ENCODE measurements at regions not wholly inside any gene's neighbourhood (a gene's known extent, or its start where the extent isn't known, plus 50 kb on each side); places are given as distances from the start of the nearest gene placed in this dataset.

- DNase-seq = no peak
These were observed 176.5 kb upstream of the PLXNA2 start for GRCh38 chr1:208420696-208421095.

- no peak for DNase-seq
These were observed 177.3 kb upstream of the PLXNA2 start for GRCh38 chr1:208421486-208421885.

- DNase-seq = no peak
These were observed 179.3 kb upstream of the PLXNA2 start for GRCh38 chr1:208423526-208423925.

GRCh38 chr1:208425096-208425495 is 180.9 kb upstream of the PLXNA2 start:
- no peak for DNase-seq

- no peak for DNase-seq
These were observed 186.0 kb upstream of the PLXNA2 start for GRCh38 chr1:208430220-208430619.

- DNase-seq = no peak
These were observed 187.5 kb upstream of the PLXNA2 start for GRCh38 chr1:208431721-208432120.

- DNase-seq = no peak
These were observed 188.2 kb upstream of the PLXNA2 start for GRCh38 chr1:208432346-208432745.

GRCh38 chr1:208433086-208433485 is 188.9 kb upstream of the PLXNA2 start:
- DNase-seq = no peak

- DNase-seq = no peak
These were observed 189.8 kb upstream of the PLXNA2 start for GRCh38 chr1:208433971-208434370.

- peak in 1 of 5 donors; percentile 35 for DNase-seq
These were observed 193.2 kb upstream of the PLXNA2 start for GRCh38 chr1:208437401-208437800.

GRCh38 chr1:208438112-208438699 is 194.0 kb upstream of the PLXNA2 start:
- no peak for DNase-seq

GRCh38 chr1:208445758-208446203 is 201.6 kb upstream of the PLXNA2 start:
- DNase-seq = no peak

GRCh38 chr1:208446271-208446691 is 202.1 kb upstream of the PLXNA2 start:
- DNase-seq = no peak

GRCh38 chr1:208448425-208448824 is 204.2 kb upstream of the PLXNA2 start:
- DNase-seq = no peak

GRCh38 chr1:208449951-208450350 is 205.8 kb upstream of the PLXNA2 start:
- DNase-seq = no peak

GRCh38 chr1:208450958-208451357 is 206.8 kb upstream of the PLXNA2 start:
- DNase-seq = no peak

- no peak for DNase-seq
These were observed 211.6 kb upstream of the PLXNA2 start for GRCh38 chr1:208455821-208456220.

GRCh38 chr1:208456487-208456886 is 212.3 kb upstream of the PLXNA2 start:
- no peak for DNase-seq

- no peak for DNase-seq
These were observed 216.6 kb upstream of the PLXNA2 start for GRCh38 chr1:208460823-208461222.

- DNase-seq = no peak
These were observed 217.5 kb upstream of the PLXNA2 start for GRCh38 chr1:208461680-208462079.

- no peak for DNase-seq
These were observed 218.6 kb upstream of the PLXNA2 start for GRCh38 chr1:208462761-208463160.

GRCh38 chr1:208465266-208465665 is 221.1 kb upstream of the PLXNA2 start:
- no peak for DNase-seq

GRCh38 chr1:208465786-208466590 is 221.8 kb upstream of the PLXNA2 start:
- no peak for DNase-seq

GRCh38 chr1:208467151-208467780 is 223.1 kb upstream of the PLXNA2 start:
- no peak for DNase-seq
